Muscle layer of duodenum (tissue), 2 donors: ENCODE measurements at regions not wholly inside any gene's neighbourhood (a gene's known extent, or its start where the extent isn't known, plus 50 kb on each side); places are given as distances from the start of the nearest gene placed in this dataset.
"Not testable (repeated sequence)": the region's sequence is repeated elsewhere in the genome, so short reads cannot be mapped to it uniquely, and the experiment has no call there.

ENCODE experiments used
- H3K27ac ChIP-seq: one replicate; pipeline ENCODE4 v1.7.0; 2013; ENCODE audit warnings: mild to moderate bottlenecking, low read length
- H3K27me3 ChIP-seq: one replicate; pipeline ENCODE4 v1.7.0; 2013; ENCODE audit warnings: low read depth, mild to moderate bottlenecking, control low read depth, low read length
- H3K36me3 ChIP-seq, 2 donors: one replicate each; pipeline ENCODE4 v1.7.0; 2013; ENCODE audit warnings: low read length in 2 of 2, control low read depth in 1 of 2, mild to moderate bottlenecking in 1 of 2; ENCODE audit not compliant: insufficient read depth in 2 of 2, control insufficient read depth in 1 of 2
- H3K4me1 ChIP-seq, 2 donors: one replicate each; pipeline ENCODE4 v1.7.0; 2013; ENCODE audit warnings: low read length in 2 of 2, mild to moderate bottlenecking in 2 of 2, control low read depth in 1 of 2, moderate library complexity in 1 of 2; ENCODE audit not compliant: insufficient read depth in 2 of 2, control insufficient read depth in 1 of 2
- H3K4me3 ChIP-seq, 2 donors: one replicate each; pipeline ENCODE4 v1.7.0; 2013; ENCODE audit warnings: low read length in 2 of 2, low read depth in 1 of 2, mild to moderate bottlenecking in 1 of 2
- H3K9me3 ChIP-seq, 2 donors: one replicate each; pipeline ENCODE4 v1.7.0; 2013; ENCODE audit warnings: low read length in 2 of 2, control low read depth in 1 of 2, mild to moderate bottlenecking in 1 of 2; ENCODE audit not compliant: control insufficient read depth in 1 of 2
- donor health status: healthy.

DNA sequence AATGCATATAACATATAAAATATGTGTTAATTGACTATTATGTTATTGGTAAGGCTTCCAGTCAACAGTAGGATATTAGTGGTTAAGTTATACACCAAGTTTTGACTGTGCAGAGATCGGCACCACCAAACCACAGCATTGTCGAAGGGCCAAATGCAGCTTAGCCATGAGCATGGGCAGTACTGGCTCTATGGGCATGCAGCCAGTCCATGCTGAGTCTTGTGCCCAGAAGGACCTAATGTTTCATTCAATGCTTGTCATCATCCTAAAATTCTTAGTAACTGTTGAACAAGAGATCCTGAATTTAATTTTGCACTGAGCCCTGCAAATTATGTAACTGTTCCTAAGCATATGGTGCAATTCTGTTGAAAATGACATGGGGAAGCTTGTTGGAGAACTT is 233.4 kb upstream of the HS3ST3A1 start:
- Histone ChIP-seq H3K9me3 (no peaks in the 10 kb centered on the region), H3K27me3 (no peaks in the 10 kb centered on the region), H3K27ac (no peak overlapping the region), H3K4me3 (no peak overlapping the region), H3K36me3 (no peaks in the 10 kb centered on the region), H3K4me1 (no peaks in the 10 kb centered on the region)

DNA sequence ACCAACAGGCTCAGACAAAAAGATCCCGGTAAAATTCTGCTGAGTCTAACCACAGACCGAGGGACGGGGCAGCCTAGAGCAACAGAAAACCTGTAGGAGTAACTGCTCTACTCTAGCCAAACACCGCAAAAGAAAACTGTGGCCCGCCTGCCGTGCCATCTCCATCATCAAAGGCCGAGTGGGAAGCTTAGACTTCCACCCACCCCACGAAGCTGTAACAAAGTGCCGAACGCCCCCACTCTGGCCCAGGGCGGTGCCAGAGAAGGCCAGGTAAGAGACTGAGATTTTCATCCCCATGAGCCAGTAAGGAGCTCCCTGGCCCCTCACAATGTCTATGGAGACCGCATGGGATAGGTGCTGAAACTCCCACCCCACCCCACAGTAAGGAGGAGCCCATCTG is 231.9 kb upstream of the COX10 start:
- Histone ChIP-seq H3K27ac (no peak overlapping the region), H3K27me3 (no peaks in the 10 kb centered on the region), H3K4me3 (no peak overlapping the region), H3K9me3 (no peaks in the 10 kb centered on the region), H3K36me3 (no peaks in the 10 kb centered on the region), H3K4me1 (no peaks in the 10 kb centered on the region)

DNA sequence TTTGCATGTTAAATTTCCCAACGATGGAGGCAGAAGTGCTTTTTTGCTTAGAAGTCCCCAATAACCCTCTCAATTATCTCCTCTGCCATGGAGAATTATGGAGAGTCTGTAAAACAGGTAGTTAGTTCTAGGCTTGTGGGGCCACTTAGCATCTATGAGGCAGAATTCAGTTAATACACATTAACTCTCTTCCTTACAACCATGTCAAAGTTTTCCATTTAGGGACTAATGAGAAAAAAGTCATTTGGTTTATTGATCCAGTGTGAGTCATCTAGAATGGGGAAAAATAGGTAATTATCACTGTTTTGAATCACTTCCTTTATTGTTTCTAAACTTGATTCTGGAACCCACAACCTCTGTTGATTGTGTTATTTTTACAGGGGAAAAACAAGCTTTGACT is 229.1 kb upstream of the COX10 start:
- H3K27ac ChIP-seq: no peak overlapping the region
- no peak overlapping the region for H3K4me3 ChIP-seq
- no peaks in the 10 kb centered on the region for H3K4me1 ChIP-seq
- H3K27me3 ChIP-seq: no peaks in the 10 kb centered on the region
- no peaks in the 10 kb centered on the region for H3K9me3 ChIP-seq
- no peaks in the 10 kb centered on the region for H3K36me3 ChIP-seq

DNA sequence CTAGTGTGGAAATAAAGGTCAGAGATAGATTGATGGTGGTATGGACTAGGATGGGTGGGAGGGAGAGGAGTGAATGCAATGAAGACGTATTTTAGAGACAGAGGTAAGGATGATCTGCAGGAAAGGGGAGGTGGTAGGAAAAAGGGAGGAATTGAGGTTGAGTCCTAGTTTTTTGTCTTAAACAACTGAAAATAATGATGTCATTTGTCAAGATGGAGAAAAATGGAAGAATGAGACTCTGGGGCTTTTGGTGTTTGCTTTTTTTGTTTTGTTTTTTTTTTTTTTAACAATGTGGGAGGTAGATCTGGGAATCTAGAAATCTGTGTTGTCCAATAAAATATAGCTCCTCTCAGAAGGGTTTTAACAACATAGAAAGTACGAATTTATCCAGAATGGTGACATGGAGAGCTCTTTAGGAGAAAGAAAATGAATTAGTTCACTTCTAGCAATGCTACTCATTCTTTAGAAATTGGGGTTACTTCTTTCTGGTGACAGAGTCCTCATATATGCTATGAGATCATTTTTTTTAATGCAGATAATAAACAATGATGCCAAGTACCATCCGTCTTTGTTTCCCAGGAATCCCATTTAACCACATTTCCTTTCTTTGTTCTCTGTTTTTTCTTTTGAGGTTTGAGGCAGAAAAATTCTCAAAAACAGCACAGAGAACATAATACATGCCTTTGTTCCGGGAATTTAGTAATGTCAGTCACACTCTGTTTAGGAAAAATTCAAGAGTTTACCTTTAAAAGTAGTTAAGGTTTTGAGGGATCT is 225.3 kb upstream of the COX10 start:
- no peaks in the 10 kb centered on the region for H3K27me3 ChIP-seq
- peaks cover 0 to 3% of the 10 kb centered on the region in 2 donors for H3K9me3 ChIP-seq
- no peaks in the 10 kb centered on the region for H3K4me1 ChIP-seq
- no peak overlapping the region for H3K4me3 ChIP-seq
- no peaks in the 10 kb centered on the region for H3K36me3 ChIP-seq
- H3K27ac ChIP-seq: no peak overlapping the region

DNA sequence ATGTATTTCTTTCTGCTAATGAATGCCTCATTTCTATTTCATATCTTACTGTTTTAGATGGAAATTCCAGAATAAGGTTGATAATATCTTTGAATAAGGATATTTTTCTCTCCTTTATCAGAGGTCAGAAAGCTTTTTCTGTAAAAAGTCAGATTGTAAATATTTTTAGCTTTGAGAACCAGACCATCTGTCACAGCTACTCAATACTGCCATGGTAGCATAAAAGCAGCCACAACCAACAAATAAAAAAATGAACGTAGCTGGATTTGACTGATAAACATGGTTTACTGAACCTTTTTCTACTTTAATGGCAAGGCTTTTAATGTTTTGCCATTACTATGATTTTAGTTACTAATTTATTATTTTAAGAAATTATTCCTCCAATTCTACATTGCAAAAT is 217.4 kb upstream of the COX10 start:
- H3K27me3 ChIP-seq: no peaks in the 10 kb centered on the region
- H3K4me3 ChIP-seq: no peak overlapping the region
- H3K9me3 ChIP-seq: peaks cover 0 to 3% of the 10 kb centered on the region in 2 donors
- H3K4me1 ChIP-seq: no peaks in the 10 kb centered on the region
- H3K27ac ChIP-seq: no peak overlapping the region
- no peaks in the 10 kb centered on the region for H3K36me3 ChIP-seq

DNA sequence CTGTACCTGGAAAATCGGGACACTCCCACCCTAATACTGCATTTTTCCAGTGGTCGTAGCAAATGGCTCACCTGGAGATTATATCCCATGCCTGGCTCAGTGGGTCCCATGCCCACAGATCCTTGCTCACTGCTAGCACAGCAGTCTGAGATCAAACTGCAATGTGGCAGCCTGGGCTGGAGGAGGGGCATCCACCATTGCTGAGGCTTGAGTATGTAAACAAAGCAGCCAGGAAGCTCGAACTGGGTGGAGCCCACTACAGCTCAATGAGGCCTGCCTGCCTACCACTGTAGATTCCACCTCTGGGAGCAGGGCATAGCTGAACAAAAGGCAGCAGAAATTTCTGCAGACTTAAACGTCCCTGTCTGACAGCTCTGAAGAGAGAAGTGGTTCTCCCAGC is 213.6 kb upstream of the COX10 start:
- H3K27me3 ChIP-seq: not testable (repeated sequence)

DNA sequence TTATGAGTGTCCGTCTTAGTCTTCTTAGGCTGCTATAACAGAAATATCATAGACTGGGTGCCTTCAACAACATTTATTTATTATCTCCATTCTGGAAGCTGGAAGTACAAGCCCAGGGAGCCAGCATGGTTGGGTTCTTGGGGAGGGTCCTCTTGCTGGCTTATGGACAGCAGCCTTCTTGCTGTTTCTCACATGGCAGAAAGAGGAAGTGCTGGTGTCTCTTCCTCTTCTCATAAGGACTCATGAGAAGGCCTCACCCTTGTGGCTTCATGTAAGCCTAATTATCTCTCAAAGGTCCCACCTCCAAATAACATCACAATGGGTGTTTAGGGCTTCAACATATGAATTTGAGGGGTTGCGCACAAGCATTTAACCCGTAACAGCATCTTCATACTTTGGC is 207.0 kb upstream of the COX10 start:
- Histone ChIP-seq H3K4me3 (no peak overlapping the region), H3K9me3 (peaks cover 0 to 1% of the 10 kb centered on the region in 2 donors), H3K36me3 (no peaks in the 10 kb centered on the region), H3K27me3 (no peaks in the 10 kb centered on the region), H3K27ac (no peak overlapping the region), H3K4me1 (no peaks in the 10 kb centered on the region)

More for the DNA sequence above, 213.6 kb upstream of the COX10 start:
- H3K36me3 ChIP-seq, H3K27ac ChIP-seq, H3K9me3 ChIP-seq, H3K4me1 ChIP-seq, H3K4me3 ChIP-seq: not testable (repeated sequence)

DNA sequence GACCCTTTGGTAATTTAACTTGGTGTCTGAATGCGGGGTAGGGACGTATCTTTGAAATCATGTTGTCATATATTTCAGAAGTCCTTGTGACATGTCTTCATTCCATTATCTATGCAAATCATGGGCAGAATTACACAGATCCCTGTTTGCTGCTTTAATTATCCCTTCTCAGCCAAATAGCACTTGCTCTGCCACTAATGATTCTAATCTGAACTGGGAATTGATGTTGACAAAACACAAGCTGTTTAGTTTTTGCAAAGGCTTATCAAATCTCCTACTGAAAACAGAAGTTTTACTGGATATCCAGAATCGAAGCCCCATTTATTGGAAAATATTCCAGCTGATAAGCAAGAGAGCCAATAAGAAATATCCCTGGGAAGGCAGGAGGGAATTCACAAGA is 205.9 kb upstream of the COX10 start:
- no peaks in the 10 kb centered on the region for H3K36me3 ChIP-seq

DNA sequence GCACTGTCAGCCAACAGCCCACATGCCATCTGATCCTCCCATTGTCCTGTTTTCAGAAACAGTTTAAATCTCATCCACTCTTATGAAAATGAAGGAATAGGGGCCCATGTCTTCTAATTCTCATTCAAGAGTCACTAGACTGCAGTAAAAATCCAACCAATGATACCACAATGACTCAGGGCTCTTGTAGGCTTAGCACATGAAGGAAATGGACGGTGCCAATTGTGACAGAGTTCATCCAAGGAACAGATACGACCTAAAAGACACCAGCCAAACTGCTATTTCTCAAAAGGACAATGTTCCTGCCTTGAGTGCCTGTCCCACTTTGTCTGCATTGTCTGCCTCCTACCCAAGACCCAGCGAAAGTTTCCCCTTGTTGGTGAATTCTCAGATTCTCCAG is 204.8 kb upstream of the COX10 start:
- H3K4me3 ChIP-seq: no peak overlapping the region
- no peaks in the 10 kb centered on the region for H3K4me1 ChIP-seq
- H3K36me3 ChIP-seq: no peaks in the 10 kb centered on the region
- H3K27me3 ChIP-seq: no peaks in the 10 kb centered on the region
- peaks cover 0 to 3% of the 10 kb centered on the region in 2 donors for H3K9me3 ChIP-seq
- no peak overlapping the region for H3K27ac ChIP-seq

More for the DNA sequence above, 205.9 kb upstream of the COX10 start:
- H3K4me3 ChIP-seq: no peak overlapping the region
- H3K27ac ChIP-seq: no peak overlapping the region
- no peaks in the 10 kb centered on the region for H3K27me3 ChIP-seq
- no peaks in the 10 kb centered on the region for H3K4me1 ChIP-seq
- peaks cover 0 to 3% of the 10 kb centered on the region in 2 donors for H3K9me3 ChIP-seq

DNA sequence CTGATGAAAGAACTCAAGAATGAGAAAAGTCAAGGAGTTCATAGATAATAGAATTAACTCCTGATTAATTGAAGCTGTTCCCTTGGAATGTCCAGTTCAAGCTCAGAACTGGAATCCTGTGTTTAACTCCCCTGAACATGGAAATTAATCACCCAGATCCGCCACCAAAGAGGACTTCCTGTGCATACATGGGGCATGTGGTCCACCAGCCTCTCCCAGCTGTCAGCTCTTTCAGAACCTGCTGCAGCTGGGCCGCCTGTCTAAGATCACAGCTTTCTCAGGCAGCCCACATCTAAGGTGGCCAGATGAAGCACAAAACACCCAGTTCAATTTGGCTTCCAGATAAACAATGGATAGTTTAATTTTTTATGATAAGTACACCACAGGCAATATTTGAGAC is 203.7 kb upstream of the COX10 start:
- H3K4me3 ChIP-seq: no peak overlapping the region
- no peak overlapping the region for H3K27ac ChIP-seq
- no peaks in the 10 kb centered on the region for H3K4me1 ChIP-seq
- H3K27me3 ChIP-seq: no peaks in the 10 kb centered on the region
- no peaks in the 10 kb centered on the region for H3K36me3 ChIP-seq
- peaks cover 0 to 3% of the 10 kb centered on the region in 2 donors for H3K9me3 ChIP-seq

DNA sequence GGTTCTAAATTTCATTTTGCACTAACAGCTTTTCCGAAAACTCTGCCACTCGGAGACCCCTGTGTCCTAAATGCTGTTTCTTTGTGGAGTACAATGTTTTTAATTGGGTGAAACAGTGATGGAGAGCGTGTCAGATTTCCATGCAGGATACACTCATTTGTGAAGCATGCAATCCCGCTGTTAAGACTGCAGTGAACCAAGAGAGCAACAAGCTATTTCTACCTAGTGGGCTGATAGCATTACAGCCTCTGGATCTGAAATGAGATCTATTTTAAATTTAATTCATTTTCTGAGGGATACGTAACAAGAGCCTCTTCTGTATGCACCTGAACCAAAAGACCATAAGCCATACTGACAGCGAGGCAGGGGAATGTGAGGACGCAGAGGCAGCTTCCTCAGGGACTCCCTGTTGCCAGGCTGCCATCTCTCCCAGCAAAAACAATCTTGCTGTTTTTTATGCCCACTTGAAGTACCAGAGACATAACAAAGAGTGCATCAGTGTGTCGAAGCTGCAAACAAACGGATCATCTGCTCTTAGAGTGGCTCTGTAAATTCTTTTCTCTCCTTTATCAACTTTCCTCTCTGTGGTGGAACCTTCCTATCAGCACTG is 199.9 kb upstream of the COX10 start:
- H3K36me3 ChIP-seq: no peaks in the 10 kb centered on the region
- no peaks in the 10 kb centered on the region for H3K4me1 ChIP-seq
- no peak overlapping the region for H3K4me3 ChIP-seq
- H3K27ac ChIP-seq: no peak overlapping the region
- peaks cover 0 to 3% of the 10 kb centered on the region in 2 donors for H3K9me3 ChIP-seq
- H3K27me3 ChIP-seq: no peaks in the 10 kb centered on the region

DNA sequence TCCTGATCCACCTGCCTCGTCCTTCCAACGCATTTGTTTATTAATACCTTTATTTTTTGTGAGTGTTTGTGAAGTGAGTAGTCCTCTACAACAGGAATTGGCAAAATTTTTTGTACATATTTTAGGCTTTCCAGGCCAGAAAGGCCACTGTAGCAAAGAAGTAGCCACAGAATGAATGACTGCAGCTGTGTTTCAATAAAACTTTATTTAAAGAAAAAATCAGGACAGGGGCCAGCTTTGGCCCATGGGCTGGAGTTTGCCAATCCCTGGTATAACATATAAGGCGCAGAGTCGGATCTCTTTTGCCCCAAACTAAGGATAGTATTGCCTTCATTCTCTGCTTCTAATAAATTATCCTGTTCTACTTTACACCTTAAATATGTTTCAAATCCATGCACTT is 198.0 kb upstream of the COX10 start:
- Histone ChIP-seq H3K27me3 (no peaks in the 10 kb centered on the region), H3K27ac (no peak overlapping the region)

More for the DNA sequence above, 198.0 kb upstream of the COX10 start:
- Histone ChIP-seq H3K9me3 (peaks cover 0 to 3% of the 10 kb centered on the region in 2 donors), H3K36me3 (no peaks in the 10 kb centered on the region), H3K4me3 (no peak overlapping the region), H3K4me1 (no peaks in the 10 kb centered on the region)
